Kidney capillary endothelial cell (primary cell): ENCODE measurements at regions not wholly inside any gene's neighbourhood (a gene's known extent, or its start where the extent isn't known, plus 50 kb on each side); places are given as distances from the start of the nearest gene placed in this dataset.
A peak's percentile ranks its signal among the peaks of the same experiment; 100 is the strongest.
"Not testable (repeated sequence)": the region's sequence is repeated elsewhere in the genome, so short reads cannot be mapped to it uniquely, and the experiment has no call there.

Source experiments
- DNase-seq: peaks from one replicate; pipeline ENCODE4 v3.0.0-alpha.2; 2018; ENCODE audit warnings: low spot score

DNA sequence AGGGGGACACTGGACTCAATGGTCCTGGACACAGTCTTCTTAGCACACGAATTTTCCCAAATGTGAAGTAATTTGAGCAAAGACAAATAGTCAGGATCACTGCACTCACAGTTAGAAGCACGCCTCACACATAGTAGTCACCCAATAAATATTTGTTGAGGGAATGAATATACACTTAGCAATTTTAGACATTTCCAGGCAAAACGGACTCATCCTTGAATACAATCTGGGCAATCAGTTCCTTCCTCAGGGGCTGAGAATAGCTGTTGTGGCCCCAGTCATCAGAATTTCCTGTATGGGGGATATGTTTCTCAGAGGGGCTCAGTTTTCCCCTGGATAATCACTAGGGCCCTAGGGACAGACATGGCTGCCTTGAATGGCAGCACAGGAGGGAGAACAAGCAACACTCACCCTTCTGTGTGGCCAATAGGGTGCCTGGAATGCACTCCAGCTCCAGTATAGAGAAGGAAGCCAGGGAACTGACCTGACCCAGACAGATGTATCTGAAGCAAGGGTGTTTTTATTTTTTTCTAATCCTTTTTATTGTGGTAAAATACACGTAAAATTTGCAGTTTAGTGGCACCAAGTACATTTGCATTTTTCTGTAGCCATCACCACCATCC is 282.7 kb upstream of the ZNF32 start:
- DNase-seq = peak; percentile 84

DNA sequence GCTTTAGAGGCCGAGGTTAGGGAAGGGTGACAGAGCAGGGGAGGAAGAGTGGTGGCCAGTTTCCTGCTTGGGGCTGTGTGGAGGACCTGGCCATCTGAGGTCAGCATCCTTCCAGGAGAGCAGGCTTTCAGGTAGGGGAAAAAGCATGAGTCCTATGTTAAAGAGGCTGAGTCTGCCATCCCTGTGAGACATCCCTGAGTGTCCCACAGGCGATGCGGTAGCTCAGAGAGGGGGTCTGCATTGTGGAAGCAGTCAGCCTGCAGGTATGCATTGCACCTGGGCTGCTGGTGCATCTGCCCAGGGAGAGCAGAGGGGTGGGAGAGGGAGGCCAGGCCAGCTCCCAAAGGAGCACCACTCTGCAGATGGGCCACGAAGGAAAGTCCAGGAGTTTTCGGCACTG is 282.1 kb upstream of the ZNF32 start:
- DNase-seq = no peak

DNA sequence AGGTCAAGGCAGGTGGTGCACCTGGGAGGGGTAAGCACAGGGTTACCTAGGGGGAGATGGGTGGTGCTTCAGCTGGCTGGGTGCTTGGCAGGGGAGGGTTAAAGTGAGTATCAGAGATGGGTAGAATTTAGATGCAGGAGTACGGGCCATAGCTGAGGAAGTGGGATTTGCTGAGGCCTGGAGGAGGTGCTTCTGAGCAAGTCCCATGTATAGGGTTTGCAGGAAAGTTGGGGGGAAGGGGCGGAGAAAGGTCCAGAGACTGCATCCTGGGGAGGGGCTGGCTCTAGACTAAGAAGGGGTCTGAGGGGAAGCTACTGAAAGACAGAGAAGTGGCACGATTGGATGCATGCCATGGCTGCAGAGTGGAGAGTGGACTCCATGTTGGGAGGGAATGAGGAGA is 281.6 kb upstream of the ZNF32 start:
- DNase-seq = no peak

DNA sequence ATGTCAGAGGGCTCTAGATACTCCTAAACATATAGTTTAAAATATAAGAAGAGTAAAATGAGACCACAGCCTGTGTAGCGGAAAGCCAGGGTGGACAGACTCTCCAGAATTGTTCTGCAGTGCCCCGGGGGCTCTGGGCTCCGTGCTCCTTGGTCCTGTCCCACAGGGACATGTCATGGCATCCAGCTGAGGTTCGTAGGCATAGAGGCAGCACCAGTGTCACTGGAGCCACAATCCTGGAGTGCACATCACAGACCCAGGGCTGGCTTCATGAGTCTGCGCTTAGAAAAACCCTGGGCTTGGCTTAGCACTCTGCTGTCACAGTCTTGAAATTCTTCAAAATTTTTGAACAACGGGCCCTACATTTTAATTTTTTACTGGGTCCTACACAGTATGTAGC is 280.4 kb upstream of the ZNF32 start:
- no peak for DNase-seq

DNA sequence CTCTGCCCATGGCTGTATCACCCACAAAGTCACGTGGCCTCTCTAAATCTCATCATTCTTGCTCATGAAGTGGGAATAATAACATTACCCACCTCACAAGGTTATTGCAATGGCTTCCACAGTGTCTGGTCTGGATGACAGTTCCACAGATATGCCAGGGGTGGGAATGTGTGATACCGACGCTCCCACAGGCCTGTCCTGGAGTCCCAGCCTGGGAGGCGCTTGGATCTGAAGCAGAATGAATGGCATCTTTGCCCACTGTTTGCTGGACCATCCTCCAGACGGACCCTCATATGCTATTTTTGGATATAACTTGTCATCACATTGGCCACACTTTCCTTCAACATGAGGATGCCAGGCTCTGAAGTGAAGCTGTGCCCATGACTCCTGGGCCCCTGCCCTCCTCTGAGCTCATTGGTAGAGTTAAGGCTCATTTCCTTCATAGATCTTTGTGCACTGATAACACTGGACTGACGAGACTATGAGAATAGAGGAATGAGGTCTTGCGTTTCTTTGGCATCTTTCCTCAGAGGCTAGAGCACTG is 279.8 kb upstream of the ZNF32 start:
- DNase-seq = no peak

DNA sequence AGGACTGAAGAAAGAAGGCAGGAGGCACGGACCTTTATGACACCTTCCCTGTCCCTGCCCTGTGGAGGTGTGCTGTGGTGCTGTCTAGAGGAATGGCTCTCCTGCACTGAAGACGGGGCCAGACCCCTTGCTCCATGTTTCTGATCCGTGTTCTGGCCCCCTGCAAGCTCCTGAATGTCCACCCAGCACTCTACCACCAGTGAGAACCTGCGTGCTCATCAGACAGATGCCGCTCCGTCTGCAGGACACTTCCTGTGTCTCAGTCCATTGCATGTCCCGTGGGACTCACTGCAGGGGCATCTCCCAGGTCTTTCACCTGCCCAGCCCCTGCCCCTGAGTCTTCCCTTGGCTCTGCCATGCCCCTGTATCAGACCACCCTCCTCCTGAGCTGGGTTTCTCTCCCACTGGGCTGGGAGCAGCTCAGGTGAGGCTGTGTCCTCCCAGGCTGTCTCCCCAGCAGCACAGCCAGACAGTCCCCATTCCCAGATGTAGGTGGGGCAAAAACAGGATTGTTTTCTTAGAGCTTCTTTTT is 278.3 kb upstream of the ZNF32 start:
- DNase-seq = no peak

DNA sequence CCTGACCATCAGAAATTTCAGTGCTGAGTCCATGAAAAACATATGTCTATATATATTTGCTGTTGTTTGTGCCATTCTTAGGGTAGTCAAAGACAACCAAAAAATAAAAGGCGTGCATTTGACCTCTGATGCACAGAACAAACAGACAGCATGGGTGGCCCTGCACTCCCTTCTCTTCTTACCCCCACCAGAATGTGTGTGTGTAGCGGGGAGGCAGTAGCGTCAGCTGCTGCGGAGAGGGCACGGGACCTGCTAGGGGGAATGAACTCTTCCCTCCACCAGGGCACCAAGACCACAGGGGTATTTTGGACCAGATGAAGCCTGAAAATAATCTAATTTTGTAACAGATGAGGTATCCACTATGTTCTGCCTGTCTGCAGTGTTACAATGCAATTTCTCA is 277.7 kb upstream of the ZNF32 start:
- no peak for DNase-seq

DNA sequence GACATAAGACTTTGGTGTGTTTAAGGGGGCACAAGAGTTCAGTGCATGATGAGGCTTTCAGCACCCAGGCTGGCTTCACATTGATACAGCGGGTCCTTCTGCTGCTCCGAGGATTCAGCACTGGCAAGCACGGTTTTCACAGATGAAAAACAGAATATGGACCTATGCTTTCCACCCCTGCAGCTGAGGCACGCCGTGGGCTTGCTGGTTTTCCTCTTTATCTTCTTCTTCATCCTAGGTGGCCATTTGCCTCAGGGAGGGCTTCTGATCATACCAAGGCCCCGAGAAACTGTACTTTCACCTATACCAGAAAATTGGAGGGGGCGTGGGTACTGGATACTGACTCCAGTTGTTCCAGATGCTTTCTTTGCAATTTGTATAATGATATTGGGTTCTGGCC is 277.1 kb upstream of the ZNF32 start:
- no peak for DNase-seq

DNA sequence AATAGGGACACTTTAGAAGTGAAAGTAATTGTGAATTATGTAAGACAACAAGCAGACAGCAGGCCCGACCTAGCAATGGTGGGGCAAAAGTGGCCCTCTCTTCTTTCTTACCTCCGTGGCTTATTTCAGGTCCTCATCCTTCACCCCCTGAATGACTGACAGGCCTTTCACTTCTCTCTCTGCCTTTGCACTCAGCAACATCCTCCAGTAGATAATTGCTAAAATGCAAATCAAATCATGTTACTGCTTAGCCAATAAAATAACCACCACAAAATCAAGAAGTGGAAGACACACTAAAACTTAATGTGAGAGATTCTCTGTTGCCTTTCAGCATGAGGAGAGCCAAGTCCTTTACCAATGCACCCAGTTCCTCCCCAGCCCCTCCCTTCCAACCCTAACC is 274.6 kb upstream of the ZNF32 start:
- DNase-seq = no peak

DNA sequence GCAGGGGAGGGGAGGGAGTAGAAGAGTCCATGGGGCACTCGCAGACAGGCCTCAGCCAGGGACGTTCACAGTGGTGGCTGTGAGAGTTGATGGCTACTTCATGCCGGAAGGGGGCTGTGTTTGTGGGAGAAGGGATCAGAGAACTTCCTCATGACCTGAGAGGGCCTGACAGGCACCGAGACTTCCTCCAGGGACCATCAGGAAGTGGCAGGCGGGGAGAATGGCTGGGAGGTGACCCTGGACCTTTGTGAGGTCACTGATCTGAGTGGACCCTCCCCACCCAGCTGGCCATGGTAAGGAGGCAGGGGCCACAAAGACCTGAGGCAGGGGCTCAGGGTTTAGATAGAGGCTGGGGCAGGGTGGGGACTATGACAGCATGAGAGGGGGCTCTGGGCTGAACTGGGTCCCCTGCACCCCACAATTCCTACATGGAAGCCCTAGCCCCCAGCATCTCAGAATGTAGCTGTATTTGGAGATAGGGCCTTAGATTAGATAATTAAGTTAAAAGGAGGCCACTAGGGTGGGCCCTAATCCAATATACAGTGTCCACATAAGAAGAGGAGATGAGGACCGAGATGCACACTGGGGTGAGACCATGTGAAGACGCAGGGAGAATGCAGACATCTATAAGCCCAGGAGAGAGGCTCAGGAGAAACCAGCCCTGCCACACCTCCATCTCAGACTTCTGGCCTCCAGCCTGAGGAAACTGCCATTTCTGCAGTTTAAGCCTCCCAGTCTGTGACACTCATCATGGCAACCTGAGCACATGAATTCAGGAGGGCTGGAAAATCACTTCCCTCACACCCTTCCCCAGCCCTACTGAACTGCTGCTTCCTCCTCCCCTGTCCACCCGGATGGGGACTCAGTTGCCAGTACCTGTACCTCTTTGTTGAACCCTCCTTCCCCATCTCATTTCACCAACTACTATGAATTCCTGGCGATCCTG is 273.9 kb upstream of the ZNF32 start:
- no peak for DNase-seq

DNA sequence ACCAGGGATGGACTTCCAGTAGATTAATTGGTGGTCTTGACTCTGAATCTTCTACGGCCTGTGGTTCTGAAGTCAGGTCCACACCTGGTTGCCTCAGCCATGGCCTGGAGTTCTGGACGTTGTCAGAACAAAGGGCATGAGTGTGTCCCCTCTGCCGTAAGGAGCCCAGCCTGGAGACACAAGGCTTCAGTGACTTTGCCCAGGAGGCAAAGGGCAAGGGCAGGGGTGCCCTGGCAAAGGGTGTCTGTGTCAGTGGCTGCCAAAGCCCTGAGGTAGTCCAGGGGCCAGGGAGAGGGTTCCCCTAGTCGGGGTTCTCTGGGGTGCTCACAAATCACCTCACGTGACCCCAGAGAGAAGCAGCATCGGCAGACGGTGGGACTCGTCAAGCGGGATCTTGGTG is 273.2 kb upstream of the ZNF32 start:
- DNase-seq = no peak

DNA sequence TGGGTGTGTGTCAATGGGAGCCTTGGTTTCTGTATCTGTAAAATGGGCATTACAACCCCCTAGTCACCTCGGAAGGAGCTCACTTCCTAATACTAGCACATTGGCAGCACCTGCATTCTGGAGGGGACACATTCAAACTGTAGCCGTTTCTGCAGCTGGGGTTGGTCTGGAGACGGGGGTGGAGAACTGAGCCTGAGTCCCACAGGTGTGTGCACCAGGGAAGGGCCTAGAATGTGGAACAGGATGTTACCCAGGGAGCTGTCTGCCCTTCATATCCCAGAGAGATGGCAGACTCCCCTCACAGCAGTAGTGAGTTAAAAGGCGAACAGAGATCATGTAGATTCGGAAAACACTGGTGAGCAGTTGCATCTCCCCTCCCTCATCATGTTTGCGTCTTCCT is 272.8 kb upstream of the ZNF32 start:
- DNase-seq = no peak

DNA sequence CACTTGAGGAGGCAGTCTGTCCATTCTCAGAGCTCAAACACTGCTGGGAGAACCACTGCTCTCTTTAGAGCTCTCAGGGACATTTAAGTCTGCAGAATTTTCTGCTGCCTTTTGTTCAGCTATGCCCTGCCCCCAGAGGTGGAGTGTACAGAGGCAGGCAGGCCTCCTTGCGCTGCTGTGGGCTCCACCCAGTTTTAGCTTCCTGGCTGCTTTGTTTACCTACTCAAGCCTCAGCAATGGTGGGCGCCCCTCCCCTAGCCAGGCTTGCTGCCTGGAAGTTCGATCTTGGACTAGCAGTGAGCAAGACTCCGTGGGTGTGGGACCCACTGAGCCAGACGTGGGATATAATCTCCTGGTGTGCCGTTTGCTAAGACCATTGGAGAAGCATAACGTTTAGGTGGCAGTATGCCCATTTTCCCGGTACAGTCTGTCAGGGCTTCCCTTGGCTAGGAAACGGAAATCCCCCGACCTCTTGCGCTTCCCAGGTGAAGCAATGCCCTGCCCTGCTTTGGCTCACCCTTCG is 271.6 kb upstream of the ZNF32 start:
- DNase-seq = not testable (repeated sequence)

DNA sequence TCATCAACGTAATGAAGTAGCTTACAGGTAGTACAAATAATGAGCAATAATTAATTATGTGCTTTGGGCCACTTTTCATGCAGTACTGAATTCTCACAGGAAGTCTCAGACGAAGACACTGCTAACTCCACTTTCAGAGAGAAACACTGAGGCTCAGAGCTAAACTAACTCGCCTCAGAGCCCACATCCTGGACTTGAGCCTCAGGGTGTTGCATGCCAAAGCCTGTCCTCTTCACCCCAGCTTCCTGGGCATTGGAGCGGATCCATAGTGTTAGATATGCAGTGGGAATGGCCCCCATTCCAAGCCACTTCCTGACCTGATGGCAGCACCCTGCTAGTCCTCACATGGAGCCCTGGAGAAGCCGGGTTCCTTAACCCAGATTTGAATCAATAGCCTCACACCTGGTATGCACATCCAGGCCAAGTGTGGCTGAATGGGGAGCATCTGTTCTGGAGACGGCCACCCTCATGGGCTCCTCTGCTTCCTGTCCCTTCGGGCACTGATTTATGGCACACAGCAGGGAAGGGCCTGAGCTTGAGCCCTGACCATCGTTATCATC is 265.1 kb upstream of the ZNF32 start:
- DNase-seq = no peak

DNA sequence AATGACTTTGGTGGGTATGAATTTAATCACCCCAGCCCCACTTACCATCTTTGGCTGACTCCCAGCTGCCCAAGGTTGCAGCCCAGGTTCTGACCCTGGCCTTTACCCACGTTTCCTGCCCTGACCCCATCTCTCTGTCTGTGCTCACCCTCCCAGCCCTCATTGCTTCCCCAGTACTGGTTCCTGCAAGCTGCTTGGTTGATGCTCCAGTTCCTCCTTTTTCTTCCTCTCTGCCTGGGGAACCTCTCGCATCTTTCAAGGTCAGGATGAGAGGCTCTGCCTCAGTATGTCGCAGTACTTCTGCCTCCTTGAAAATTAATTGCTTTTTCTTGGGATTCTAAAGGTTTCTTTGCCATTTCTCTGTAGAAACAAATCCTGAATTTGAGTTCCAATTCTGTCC is 263.8 kb upstream of the ZNF32 start:
- no peak for DNase-seq

DNA sequence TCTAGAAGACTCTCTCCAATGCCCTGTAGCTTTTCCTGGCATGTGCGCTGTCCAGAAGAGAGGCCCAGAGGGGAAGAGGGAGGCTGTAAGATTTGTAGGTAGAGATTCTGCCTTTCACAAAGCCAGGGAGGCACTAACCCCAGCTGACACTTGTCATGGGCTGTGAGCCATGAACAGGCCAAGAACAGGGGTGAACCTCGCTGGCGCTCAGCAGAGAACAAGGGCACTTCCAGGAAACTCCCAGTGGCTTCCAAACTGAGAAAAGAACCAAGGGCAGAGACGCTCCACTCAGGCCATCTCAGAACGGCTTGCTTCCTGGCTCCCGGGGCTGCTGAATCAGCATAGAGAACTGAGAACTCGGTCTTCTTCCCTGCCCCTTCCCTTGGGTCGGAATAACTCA is 257.8 kb upstream of the ZNF32 start:
- no peak for DNase-seq

DNA sequence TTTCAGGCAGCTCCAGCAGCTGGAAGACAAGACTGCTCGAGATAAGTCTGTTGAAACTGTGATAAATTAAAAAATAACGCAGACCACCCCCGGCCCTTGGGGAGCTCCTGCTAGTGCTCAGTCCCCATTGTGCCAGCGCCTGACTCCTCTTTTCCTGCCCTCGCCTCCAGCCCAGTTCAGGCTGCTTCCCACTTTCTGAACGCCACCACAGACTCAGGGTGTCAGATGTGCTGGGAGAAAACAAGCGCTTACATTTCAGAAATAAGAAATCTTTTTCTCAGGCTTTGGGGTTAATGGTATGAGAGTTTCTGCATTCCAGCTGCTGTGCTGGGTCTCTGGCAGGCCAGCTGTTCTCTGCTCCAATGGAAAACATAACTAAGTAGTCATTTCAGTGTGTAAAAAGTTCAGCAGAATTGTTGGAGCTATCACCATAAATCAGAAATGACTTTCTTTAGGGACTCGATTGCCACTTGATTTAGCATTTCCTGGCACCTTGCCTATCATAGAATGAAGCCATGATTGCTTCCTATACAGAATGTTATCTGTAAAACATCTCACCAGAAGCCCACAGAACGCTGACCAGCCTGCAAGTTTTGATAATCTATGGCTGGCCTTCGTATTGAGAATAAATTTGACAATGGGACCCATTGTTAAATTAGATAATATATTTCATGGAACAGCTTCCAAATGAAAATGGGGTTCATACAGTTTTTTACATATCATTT is 257.0 kb upstream of the ZNF32 start:
- no peak for DNase-seq

DNA sequence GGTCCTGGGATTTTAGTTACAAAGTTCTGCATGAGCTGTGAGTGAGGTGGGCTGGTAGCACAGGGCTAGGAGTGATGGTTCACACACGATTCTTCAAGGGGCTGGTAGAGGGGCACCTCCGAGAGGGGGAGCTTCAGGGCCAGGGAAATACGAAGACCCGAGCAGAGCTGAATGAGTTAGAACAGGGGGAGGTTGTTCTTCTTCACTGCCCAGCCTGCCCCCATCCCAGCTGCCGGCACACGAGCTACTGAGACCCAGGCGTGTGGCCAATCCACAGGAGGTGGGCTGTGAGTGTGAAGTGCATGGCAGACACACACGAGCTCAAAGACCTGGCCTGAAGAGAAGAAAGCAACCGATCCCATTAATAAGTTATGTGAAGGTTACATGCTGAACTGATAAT is 256.2 kb upstream of the ZNF32 start:
- DNase-seq = no peak

DNA sequence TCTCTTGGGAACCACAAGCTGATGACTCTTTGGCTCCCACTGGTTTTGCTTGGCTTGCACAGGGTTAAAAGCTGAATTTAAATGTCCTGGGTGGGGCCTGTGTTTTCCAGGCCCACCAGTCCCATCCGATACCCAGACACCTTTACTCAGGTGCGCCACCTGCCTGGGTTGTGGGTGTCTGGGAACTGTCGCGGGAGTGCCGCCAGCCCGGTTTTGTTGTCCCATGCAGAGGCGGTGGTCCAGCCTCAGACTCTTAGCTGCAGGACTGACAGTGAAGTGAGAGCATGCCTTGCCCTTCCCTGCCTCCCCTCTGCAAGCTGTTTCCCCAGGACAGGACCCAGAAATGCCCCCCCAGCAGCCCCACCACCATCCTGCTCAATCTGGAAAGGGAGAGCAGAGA is 255.6 kb upstream of the ZNF32 start:
- DNase-seq = no peak

DNA sequence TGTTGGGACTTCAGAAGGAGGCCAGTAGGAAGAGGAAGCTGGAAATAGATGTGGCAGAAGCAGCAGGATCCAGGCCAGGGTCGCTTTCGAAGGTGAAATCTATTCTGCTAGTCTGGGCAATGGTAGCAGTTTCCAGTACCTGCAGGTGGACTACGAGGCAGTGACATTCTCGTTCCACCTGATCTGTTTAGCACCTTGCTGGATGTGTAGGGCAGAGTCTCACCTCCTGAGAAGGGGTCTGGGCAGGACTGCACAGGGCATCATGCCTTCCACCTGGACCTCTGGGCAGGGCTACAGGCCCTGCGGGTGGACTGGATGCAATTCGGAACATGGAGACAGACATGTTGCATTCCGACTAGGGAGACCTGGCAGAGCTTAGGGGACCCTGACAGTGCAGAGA is 254.8 kb upstream of the ZNF32 start:
- no peak for DNase-seq

DNA sequence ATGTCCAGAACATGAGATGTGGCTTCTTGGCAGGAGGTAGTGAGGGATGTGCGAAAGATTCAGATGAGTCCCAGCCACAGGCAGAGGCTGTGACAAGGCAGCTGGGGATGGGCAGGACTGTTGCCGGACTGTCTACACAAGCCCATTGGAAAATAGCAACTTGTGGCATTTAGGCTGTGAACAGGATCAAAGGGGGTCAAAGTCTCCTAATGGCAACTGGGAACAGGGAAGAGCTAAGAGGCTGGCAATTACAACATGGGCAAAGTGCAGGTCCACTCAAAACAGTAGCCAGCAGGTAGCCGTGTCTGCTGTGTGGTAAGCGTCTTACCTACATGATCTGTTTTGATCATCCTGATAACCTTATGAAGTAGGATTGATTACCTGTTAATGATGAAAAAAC is 254.2 kb upstream of the ZNF32 start:
- DNase-seq = no peak
